Osteocyte (in vitro differentiated cells): ENCODE measurements at regions not wholly inside any gene's neighbourhood (a gene's known extent, or its start where the extent isn't known, plus 50 kb on each side); places are given as distances from the start of the nearest gene placed in this dataset.

ENCODE experiments used
- DNase-seq: peaks from one replicate; pipeline ENCODE4 v3.0.0; 2021; ENCODE audit warnings: mixed read lengths; ENCODE audit not compliant: unreplicated experiment; ENCODE audit errors: extremely low spot score
- H3K27ac Mint-ChIP-seq: one replicate; pipeline ENCODE4 v1.8.0; 2021; ENCODE audit warnings: mild to moderate bottlenecking, mixed read lengths; ENCODE audit not compliant: unreplicated experiment
- H3K27me3 Mint-ChIP-seq: one replicate; pipeline ENCODE4 v1.8.0; 2021; ENCODE audit warnings: mixed read lengths; ENCODE audit not compliant: unreplicated experiment
- H3K36me3 Mint-ChIP-seq: one replicate; pipeline ENCODE4 v1.8.0; 2021; ENCODE audit warnings: mixed read lengths; ENCODE audit not compliant: unreplicated experiment
- H3K4me1 Mint-ChIP-seq: one replicate; pipeline ENCODE4 v1.8.0; 2021; ENCODE audit warnings: mixed read lengths; ENCODE audit not compliant: unreplicated experiment
- H3K4me3 Mint-ChIP-seq: one replicate; pipeline ENCODE4 v1.8.0; 2021; ENCODE audit warnings: mild to moderate bottlenecking, moderate library complexity, mixed read lengths; ENCODE audit not compliant: unreplicated experiment
- H3K9me3 Mint-ChIP-seq: one replicate; pipeline ENCODE4 v1.8.0; 2021; ENCODE audit warnings: mixed read lengths; ENCODE audit not compliant: unreplicated experiment
- TF ChIP-seq, protein P1 (sequence below): fragments of 200-600 bp; sonication (generic); IDR thresholded peaks from 2 replicates; pipeline ENCODE4 v1.5.0; 2021; ENCODE audit warnings: antibody characterized with exemption, mild to moderate bottlenecking, moderate library complexity

DNA sequence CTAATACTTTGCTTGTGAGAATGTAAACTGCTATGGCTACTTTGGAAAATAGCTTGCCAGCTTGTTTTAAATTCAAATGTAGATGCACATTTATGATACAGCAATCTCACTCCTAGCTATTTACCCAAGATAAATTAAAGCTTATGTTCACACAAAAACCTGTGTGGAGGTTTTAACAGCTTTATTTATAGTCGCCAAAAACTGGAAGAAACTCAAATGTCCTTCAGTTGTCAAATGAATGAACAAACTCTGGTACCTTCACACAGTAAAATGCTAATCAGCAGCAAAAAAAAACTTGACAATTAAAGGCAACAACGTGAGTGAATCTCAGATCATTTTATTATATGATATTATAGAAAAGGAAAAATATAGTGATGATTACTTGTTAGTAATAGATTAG is 248.6 kb upstream of the NECTIN3 start:
- peaks cover 10% of the 10 kb centered on the region for H3K9me3 Mint-ChIP-seq
- H3K4me1 Mint-ChIP-seq, result no peaks in the 10 kb centered on the region
- no peak overlapping the region for H3K27ac Mint-ChIP-seq
- no peaks in the 10 kb centered on the region for H3K36me3 Mint-ChIP-seq
- no peak overlapping the region for H3K4me3 Mint-ChIP-seq
- TF ChIP-seq, protein P1, sequence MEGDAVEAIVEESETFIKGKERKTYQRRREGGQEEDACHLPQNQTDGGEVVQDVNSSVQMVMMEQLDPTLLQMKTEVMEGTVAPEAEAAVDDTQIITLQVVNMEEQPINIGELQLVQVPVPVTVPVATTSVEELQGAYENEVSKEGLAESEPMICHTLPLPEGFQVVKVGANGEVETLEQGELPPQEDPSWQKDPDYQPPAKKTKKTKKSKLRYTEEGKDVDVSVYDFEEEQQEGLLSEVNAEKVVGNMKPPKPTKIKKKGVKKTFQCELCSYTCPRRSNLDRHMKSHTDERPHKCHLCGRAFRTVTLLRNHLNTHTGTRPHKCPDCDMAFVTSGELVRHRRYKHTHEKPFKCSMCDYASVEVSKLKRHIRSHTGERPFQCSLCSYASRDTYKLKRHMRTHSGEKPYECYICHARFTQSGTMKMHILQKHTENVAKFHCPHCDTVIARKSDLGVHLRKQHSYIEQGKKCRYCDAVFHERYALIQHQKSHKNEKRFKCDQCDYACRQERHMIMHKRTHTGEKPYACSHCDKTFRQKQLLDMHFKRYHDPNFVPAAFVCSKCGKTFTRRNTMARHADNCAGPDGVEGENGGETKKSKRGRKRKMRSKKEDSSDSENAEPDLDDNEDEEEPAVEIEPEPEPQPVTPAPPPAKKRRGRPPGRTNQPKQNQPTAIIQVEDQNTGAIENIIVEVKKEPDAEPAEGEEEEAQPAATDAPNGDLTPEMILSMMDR, result no peak
- DNase-seq, result no peak
- no peaks in the 10 kb centered on the region for H3K27me3 Mint-ChIP-seq

DNA sequence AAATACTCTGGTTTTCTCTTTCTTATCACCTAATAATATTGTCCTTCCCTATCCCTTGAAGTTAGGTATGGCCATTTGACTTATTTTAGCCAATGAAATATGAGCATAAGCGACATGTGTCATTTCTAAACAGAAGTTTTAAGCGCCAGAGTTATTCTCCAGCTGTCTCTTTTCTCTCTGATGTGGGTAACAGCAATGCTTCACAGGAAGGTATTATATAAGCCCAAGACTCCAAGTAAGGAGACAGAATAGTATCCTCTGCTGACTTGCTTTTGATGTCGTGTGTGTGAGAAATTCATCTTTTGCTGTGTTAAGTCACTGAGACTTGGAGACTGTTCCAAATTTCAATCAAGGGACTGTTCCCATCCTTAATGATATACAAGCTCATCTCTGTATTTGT is 224.6 kb upstream of the NECTIN3 start:
- Mint-ChIP-seq H3K4me1 (peaks cover 7% of the 10 kb centered on the region), H3K4me3 (no peak overlapping the region), H3K9me3 (peaks cover 8% of the 10 kb centered on the region), H3K36me3 (peaks cover 3% of the 10 kb centered on the region), H3K27ac (no peak overlapping the region), H3K27me3 (no peaks in the 10 kb centered on the region)
- TF ChIP-seq, protein P1, result no peak
- no peak for DNase-seq

DNA sequence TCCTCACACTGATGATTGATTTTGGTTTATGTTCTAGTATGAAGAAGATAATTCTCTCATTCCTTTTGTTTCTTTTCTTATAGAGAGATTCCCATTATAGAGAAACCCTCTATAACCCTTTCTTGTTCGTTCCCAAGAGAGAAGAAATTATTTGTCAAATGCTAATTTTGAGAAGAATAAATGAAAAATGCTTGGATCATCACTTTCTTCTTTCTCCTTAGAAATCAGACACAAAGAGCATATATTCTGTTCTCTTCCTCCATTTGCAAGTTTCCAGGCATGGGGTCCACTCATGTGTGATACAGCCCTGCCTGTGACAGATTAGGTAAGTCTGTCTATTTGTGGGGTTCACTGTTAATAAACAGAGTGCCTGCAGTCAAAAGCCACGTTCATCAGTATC is 222.6 kb upstream of the NECTIN3 start:
- Mint-ChIP-seq H3K4me3 (no peak overlapping the region), H3K36me3 (peaks cover 3% of the 10 kb centered on the region)

DNA sequence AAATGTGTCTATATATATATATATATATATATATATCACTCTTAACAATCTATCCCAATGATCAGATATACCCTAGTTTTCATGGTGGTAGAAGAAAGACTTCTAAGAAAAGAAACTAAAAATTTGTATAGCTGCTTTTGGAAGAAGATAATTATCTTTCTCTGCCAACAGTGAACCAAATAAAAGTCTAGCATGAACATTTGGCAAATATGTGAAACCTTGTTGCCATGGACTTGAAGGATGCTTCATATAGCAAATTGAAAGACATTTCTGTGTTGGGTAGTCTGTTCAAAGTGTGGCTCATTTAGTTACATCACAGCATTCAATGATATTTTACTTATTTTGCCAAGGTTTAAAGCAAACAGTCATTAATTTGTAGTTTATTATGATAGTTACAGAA is 219.9 kb upstream of the NECTIN3 start:
- no peak for DNase-seq
- H3K4me1 Mint-ChIP-seq, result no peaks in the 10 kb centered on the region
- no peak overlapping the region for H3K27ac Mint-ChIP-seq
- TF ChIP-seq, protein P1, result no peak
- no peaks in the 10 kb centered on the region for H3K27me3 Mint-ChIP-seq
- H3K9me3 Mint-ChIP-seq, result peaks cover 7% of the 10 kb centered on the region
- H3K4me3 Mint-ChIP-seq, result no peak overlapping the region
- H3K36me3 Mint-ChIP-seq, result no peaks in the 10 kb centered on the region

More for the DNA sequence above, 222.6 kb upstream of the NECTIN3 start:
- H3K4me1 Mint-ChIP-seq, result no peaks in the 10 kb centered on the region
- TF ChIP-seq, protein P1, result no peak
- H3K9me3 Mint-ChIP-seq, result peaks cover 11% of the 10 kb centered on the region
- H3K27me3 Mint-ChIP-seq, result no peaks in the 10 kb centered on the region
- no peak overlapping the region for H3K27ac Mint-ChIP-seq
- no peak for DNase-seq

DNA sequence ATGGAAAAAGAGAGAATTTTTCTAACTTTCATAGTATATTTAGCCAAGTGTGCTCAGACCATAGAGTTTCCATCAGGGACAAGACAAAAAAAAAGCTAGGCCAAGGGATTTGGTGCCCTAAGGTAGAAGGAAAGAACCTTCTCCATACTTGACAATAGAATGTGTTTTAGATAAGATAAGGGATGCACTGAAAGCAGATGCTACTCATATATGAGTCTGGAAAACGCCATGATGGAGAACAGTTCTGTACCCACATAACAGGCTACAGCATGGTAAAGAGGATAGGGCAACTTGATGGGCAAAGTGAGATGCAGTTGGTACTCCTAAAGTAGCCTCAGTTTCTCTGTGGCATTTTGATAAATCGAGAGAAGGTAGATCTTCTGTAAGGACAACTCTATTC is 216.4 kb upstream of the NECTIN3 start:
- peaks cover 7% of the 10 kb centered on the region for H3K9me3 Mint-ChIP-seq
- no peak overlapping the region for H3K4me3 Mint-ChIP-seq

More for the DNA sequence above, 216.4 kb upstream of the NECTIN3 start:
- TF ChIP-seq, protein P1, result no peak
- Mint-ChIP-seq H3K27me3 (no peaks in the 10 kb centered on the region), H3K4me1 (no peaks in the 10 kb centered on the region), H3K36me3 (no peaks in the 10 kb centered on the region), H3K27ac (no peak overlapping the region)
- no peak for DNase-seq
